Upper lobe of left lung (tissue), 4 donors: ENCODE measurements at regions not wholly inside any gene's neighbourhood (a gene's known extent, or its start where the extent isn't known, plus 50 kb on each side); places are given as distances from the start of the nearest gene placed in this dataset.

Source experiments
- CTCF ChIP-seq, 6 experiments: fragments of 450-650 bp in 4 of 6; fragments of 200-600 bp in 2 of 6; sonication (generic) in 2 of 6; IDR thresholded peaks; one replicate each; pipeline ENCODE4 v1.5.1; 2016 to 2019; ENCODE audit warnings: antibody characterized with exemption in 6 of 6
- EP300 ChIP-seq, 4 donors: sonication (generic); formaldehyde crosslinking; IDR thresholded peaks; one replicate each; pipeline ENCODE4 v1.5.1; 2017; ENCODE audit warnings: antibody characterized with exemption in 4 of 4, control low read depth in 2 of 4
- POLR2AphosphoS5 ChIP-seq, 2 donors: sonication (generic); formaldehyde crosslinking; IDR thresholded peaks; one replicate each; pipeline ENCODE4 v1.5.1; 2017; ENCODE audit warnings: antibody characterized with exemption in 2 of 2

GRCh38 chr10:56057860-56058259, 303.2 kb downstream of the ZWINT start:
- no peak for TF ChIP-seq CTCF (IDR thresholded peaks at IDR 0.05)
- no peak for TF ChIP-seq POLR2AphosphoS5 (IDR thresholded peaks at IDR 0.05)
- TF ChIP-seq EP300 (IDR thresholded peaks at IDR 0.05), result no peak
